Spleen (tissue), 7 donors: ENCODE measurements at regions not wholly inside any gene's neighbourhood (a gene's known extent, or its start where the extent isn't known, plus 50 kb on each side); places are given as distances from the start of the nearest gene placed in this dataset.

Experiments used
- CTCF ChIP-seq, 11 experiments: fragments of 200-600 bp in 7 of 11; fragments of 450-650 bp in 4 of 11; sonication (generic) in 4 of 11; IDR thresholded peaks in 8 of 11; conservative IDR thresholded peaks in 3 of 11; 1 replicate in 7 of 11; 2 replicates in 4 of 11; pipeline versions ENCODE4 v1.4.0 to v1.8.0; 2016 to 2021; ENCODE audit warnings: antibody characterized with exemption in 11 of 11, inconsistent platforms in 4 of 11, mild to moderate bottlenecking in 1 of 11
- POLR2A ChIP-seq, 3 donors: fragments of 450-650 bp; IDR thresholded peaks; one replicate each; pipeline ENCODE4 v1.5.1; 2017; ENCODE audit warnings: antibody characterized with exemption in 3 of 3, mild to moderate bottlenecking in 1 of 3
- POLR2AphosphoS5 ChIP-seq, 3 donors: sonication (generic); formaldehyde crosslinking; IDR thresholded peaks; one replicate each; pipeline ENCODE4 v1.5.1; 2017; ENCODE audit warnings: antibody characterized with exemption in 3 of 3
- donor health status: DM: no; HTN: no; CAD: no; lungs with moderate emphysema.
- donor health status: DM: no; HTN: no; CAD: no.
- donor health status: DM: no; HTN: no; CAD: no.

GRCh38 chrX:148381603-148382002 lies 118.8 kb upstream of the AFF2 start:
- TF ChIP-seq POLR2AphosphoS5 (IDR thresholded peaks at IDR 0.05) (no peak), CTCF (IDR thresholded peaks at IDR 0.05 in 8 of 11, conservative IDR thresholded peaks at IDR 0.05 in 3 of 11) (no peak), POLR2A (IDR thresholded peaks at IDR 0.05) (no peak)
